ENCODE measurements at regions not wholly inside any gene's neighbourhood (a gene's known extent, or its start where the extent isn't known, plus 50 kb on each side); places are given as distances from the start of the nearest gene placed in this dataset.

GRCh38 chr13:73481886-73482445 is 423.2 kb downstream of the KLF5 start:
- TF ChIP-seq, protein P1, sequence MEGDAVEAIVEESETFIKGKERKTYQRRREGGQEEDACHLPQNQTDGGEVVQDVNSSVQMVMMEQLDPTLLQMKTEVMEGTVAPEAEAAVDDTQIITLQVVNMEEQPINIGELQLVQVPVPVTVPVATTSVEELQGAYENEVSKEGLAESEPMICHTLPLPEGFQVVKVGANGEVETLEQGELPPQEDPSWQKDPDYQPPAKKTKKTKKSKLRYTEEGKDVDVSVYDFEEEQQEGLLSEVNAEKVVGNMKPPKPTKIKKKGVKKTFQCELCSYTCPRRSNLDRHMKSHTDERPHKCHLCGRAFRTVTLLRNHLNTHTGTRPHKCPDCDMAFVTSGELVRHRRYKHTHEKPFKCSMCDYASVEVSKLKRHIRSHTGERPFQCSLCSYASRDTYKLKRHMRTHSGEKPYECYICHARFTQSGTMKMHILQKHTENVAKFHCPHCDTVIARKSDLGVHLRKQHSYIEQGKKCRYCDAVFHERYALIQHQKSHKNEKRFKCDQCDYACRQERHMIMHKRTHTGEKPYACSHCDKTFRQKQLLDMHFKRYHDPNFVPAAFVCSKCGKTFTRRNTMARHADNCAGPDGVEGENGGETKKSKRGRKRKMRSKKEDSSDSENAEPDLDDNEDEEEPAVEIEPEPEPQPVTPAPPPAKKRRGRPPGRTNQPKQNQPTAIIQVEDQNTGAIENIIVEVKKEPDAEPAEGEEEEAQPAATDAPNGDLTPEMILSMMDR (IDR thresholded peaks at IDR 0.05) = no peak
- no peak for TF ChIP-seq POLR2A (IDR thresholded peaks at IDR 0.05)
- DNase-seq (no peak), ATAC-seq (no peak)
- Histone ChIP-seq H3K4me3 (no peak overlapping the region), H3K9me3 (no peaks in the 10 kb centered on the region), H3K4me1 (no peaks in the 10 kb centered on the region), H3K27ac (no peak overlapping the region), H3K27me3 (no peaks in the 10 kb centered on the region), H3K36me3 (replicated peaks in 1 of 2; ENCODE audit: insufficient read depth in 1 of 2, low read depth in 2 of 2) (no peaks in the 10 kb centered on the region)
- 72 to 86% methylated on average over 6 of the region's 6 CpGs for WGBS, 2 donors
- intact Hi-C loops (cut with DNase I) = no loop called here

DNA sequence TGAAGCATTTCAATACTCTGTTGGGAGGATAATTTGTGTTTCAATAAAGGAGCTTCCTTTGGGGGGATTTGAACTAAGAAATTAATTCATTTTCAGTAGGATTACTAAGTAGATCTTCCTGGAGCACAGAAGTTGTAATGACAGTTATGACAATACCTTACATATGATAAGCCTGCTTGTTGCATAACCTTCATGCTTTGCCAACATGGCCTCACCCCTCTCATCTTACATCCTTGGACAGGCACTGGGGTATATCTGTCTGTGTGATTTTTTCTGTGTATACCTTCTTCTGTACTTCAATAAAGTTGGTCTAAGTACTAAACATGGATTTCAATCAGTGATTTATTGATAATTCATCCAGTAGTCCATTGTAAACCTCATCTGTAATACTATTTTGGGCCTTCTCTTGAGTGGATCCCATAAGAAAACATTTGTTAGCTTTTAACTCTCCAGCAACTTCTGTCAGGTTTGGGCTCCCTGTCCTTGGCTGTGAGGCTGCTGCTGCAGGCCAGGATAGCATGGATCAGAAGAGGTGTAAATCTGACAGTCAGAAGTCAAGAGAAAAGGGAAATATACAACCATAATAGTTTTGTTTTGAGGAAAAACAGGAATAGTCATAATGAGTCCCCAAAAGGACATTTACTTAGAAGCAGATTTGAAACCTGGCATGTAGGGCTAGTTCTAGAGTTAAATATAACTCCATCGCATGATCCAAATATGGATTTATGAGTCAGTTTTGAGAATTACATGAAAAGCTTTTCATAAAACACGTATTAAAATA is 422.2 kb downstream of the KLF5 start:
- TF ChIP-seq POLR2A (IDR thresholded peaks at IDR 0.05) = no peak

DNA sequence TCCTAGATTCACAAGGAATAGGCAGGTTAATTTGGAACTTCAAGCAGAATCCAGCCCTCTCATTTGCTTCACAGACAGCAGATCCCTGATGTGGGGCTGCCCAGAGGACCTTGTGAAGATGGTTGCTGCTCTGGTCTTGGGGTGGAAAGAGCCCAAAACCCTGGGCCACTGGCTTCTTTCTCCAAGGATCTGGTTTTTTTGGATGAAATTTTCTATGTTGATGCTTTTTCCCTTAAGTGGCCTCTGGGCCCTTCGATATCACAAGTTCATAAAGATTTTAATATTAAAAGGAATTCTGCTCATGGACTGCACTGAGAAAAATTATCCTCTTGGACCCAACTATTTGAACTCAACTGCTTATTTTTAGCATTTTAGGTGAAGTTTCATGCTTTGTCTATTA is 421.1 kb downstream of the KLF5 start:
- intact Hi-C loops (cut with DNase I) = no loop called here
- no peak for ATAC-seq
- H3K9me3 ChIP-seq = no peaks in the 10 kb centered on the region
- no peak for DNase-seq
- no peaks in the 10 kb centered on the region for H3K36me3 ChIP-seq (replicated peaks in 1 of 2; ENCODE audit: insufficient read depth in 1 of 2, low read depth in 2 of 2)
- TF ChIP-seq, protein P1 (IDR thresholded peaks at IDR 0.05) = no peak
- TF ChIP-seq POLR2A (IDR thresholded peaks at IDR 0.05) = no peak
- no peaks in the 10 kb centered on the region for H3K4me1 ChIP-seq
- 72 to 96% methylated on average over 1 of the region's 1 CpG for WGBS, 2 donors
- no peak overlapping the region for H3K4me3 ChIP-seq
- no peaks in the 10 kb centered on the region for H3K27me3 ChIP-seq
- H3K27ac ChIP-seq = no peak overlapping the region

More for the DNA sequence above, 422.2 kb downstream of the KLF5 start:
- no peaks in the 10 kb centered on the region for H3K36me3 ChIP-seq (replicated peaks in 1 of 2; ENCODE audit: insufficient read depth in 1 of 2, low read depth in 2 of 2)
- intact Hi-C loops (cut with DNase I) = no loop called here
- DNase-seq = no peak
- no peaks in the 10 kb centered on the region for H3K4me1 ChIP-seq
- WGBS, 2 donors = 76 to 78% methylated on average over 2 of the region's 2 CpGs
- no peak overlapping the region for H3K27ac ChIP-seq
- ATAC-seq = no peak
- no peaks in the 10 kb centered on the region for H3K9me3 ChIP-seq
- no peaks in the 10 kb centered on the region for H3K27me3 ChIP-seq
- no peak overlapping the region for H3K4me3 ChIP-seq

DNA sequence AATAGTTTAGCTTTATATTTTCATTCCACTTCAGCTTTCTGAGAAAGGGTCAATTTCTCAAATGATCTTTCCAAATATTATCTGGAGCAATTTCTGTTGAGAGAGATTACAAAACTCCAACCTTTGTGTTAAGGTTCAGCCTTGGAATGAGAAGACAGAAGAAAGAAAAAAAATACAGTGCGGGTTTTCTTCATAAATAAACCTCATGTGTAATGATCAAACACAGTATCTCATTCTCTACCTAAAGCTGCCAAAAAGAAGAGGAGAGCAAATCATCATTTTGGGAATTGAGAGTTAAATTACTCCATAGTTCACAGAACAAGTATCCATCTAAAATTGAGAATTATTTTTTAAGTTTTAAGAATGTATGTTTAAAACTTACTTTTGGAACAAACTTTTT is 420.5 kb downstream of the KLF5 start:
- Histone ChIP-seq H3K27ac (no peak overlapping the region), H3K4me1 (no peaks in the 10 kb centered on the region), H3K27me3 (no peaks in the 10 kb centered on the region), H3K4me3 (no peak overlapping the region), H3K9me3 (no peaks in the 10 kb centered on the region), H3K36me3 (replicated peaks in 1 of 2; ENCODE audit: insufficient read depth in 1 of 2, low read depth in 2 of 2) (no peaks in the 10 kb centered on the region)
- 52 to 73% methylated on average over 1 of the region's 1 CpG for WGBS, 2 donors
- DNase-seq = no peak
- intact Hi-C loops (cut with DNase I) = no loop called here
- ATAC-seq = no peak
- TF ChIP-seq, protein P1 (IDR thresholded peaks at IDR 0.05) = no peak
- TF ChIP-seq POLR2A (IDR thresholded peaks at IDR 0.05) = no peak

DNA sequence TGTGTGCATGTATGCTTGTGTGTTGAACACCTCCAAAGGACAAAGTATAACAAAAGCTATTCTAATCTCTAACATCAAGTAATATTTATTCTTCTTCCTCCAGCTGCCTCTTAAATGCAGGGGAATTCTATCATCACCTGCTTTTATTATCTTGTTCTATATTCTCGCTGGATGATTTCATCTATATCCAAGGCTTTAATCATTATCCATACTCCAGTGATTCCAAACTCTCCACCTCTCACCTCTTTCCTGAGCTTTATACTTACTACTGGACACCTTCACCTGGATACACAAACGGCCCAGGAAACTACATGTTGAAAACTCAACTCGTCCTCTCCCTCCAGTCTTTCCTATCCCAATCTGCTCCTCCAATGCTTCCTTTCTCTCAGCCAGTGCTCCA is 418.6 kb downstream of the KLF5 start:
- Histone ChIP-seq H3K27me3 (no peaks in the 10 kb centered on the region), H3K9me3 (no peaks in the 10 kb centered on the region), H3K36me3 (replicated peaks in 1 of 2; ENCODE audit: insufficient read depth in 1 of 2, low read depth in 2 of 2) (no peaks in the 10 kb centered on the region), H3K4me1 (no peaks in the 10 kb centered on the region), H3K27ac (no peak overlapping the region), H3K4me3 (no peak overlapping the region)
- WGBS, 2 donors = 88% methylated on average over 3 of the region's 3 CpGs
- intact Hi-C loops (cut with DNase I) = no loop called here
- ATAC-seq (no peak), DNase-seq (no peak)
- no peak for TF ChIP-seq POLR2A (IDR thresholded peaks at IDR 0.05)
- TF ChIP-seq, protein P1 (IDR thresholded peaks at IDR 0.05) = no peak

Data from body of pancreas (tissue), 4 donors.